Caco-2 (cell line): ENCODE measurements at regions not wholly inside any gene's neighbourhood (a gene's known extent, or its start where the extent isn't known, plus 50 kb on each side); places are given as distances from the start of the nearest gene placed in this dataset.
A peak's percentile ranks its signal among the peaks of the same experiment; 100 is the strongest.
"Not testable (repeated sequence)": the region's sequence is repeated elsewhere in the genome, so short reads cannot be mapped to it uniquely, and the experiment has no call there.

Source experiments
- BruUV-seq: library from RNA; stranded (reverse); fragments of 400-500 nt; replicated peaks from 2 replicates; lab custom pipeline; 2021; lab: Mats Ljungman, UMichigan
- CTCF ChIA-PET: fragments of 300-600 bp; sonication (Branson Sonifier 250); formaldehyde crosslinking; loops from one replicate; lab custom pipeline; 2022; ENCODE audit warnings: antibody characterized with exemption; lab: Charles Lee
- POLR2A ChIA-PET: fragments of 300-600 bp; sonication (Branson Sonifier 250); formaldehyde crosslinking; loops from one replicate; lab custom pipeline; 2022; ENCODE audit warnings: antibody characterized with exemption; lab: Charles Lee
- DNase-seq, 2 experiments: peaks; one replicate each; pipeline versions ENCODE4 v3.0.0 to v3.0.0-alpha.2; 2020 to 2022
- H3K27me3 ChIP-seq: replicated peaks from 2 replicates; pipeline ENCODE4 v1.6.0; 2011; ENCODE audit warnings: low read length; ENCODE audit not compliant: control insufficient read depth, insufficient read depth
- H3K36me3 ChIP-seq: 2 replicates; pipeline ENCODE4 v1.5.1; 2011; ENCODE audit warnings: low read length; ENCODE audit not compliant: control insufficient read depth, insufficient read depth
- H3K4me1 ChIP-seq: fragments of 250-450 bp; sonication (Bioruptor Pico); 2 replicates; pipeline ENCODE4 v1.5.1; 2020; ENCODE audit warnings: mild to moderate bottlenecking
- H3K4me3 ChIP-seq: 2 replicates; pipeline ENCODE4 v1.5.1; 2011; ENCODE audit warnings: low read depth, mild to moderate bottlenecking, control low read depth, low read length
- H3K9me3 ChIP-seq: fragments of 250-450 bp; sonication (Bioruptor Pico); 2 replicates; pipeline ENCODE4 v1.5.1; 2020; ENCODE audit warnings: mild to moderate bottlenecking, moderate library complexity
- H3K27ac Mint-ChIP-seq: one replicate; pipeline ENCODE4 v1.8.0; 2022; ENCODE audit warnings: mixed read lengths; ENCODE audit not compliant: unreplicated experiment
- H3K27me3 Mint-ChIP-seq: one replicate; pipeline ENCODE4 v1.8.0; 2022; ENCODE audit warnings: mixed read lengths; ENCODE audit not compliant: insufficient read depth, unreplicated experiment
- H3K36me3 Mint-ChIP-seq: one replicate; pipeline ENCODE4 v1.8.0; 2022; ENCODE audit warnings: mild to moderate bottlenecking, mixed read lengths; ENCODE audit not compliant: insufficient read depth, unreplicated experiment
- H3K4me1 Mint-ChIP-seq: one replicate; pipeline ENCODE4 v1.8.0; 2022; ENCODE audit warnings: low read depth, mixed read lengths; ENCODE audit not compliant: unreplicated experiment
- H3K4me3 Mint-ChIP-seq: one replicate; pipeline ENCODE4 v1.8.0; 2022; ENCODE audit warnings: mild to moderate bottlenecking, moderate library complexity, mixed read lengths; ENCODE audit not compliant: unreplicated experiment
- H3K9me3 Mint-ChIP-seq: one replicate; pipeline ENCODE4 v1.8.0; 2022; ENCODE audit warnings: mixed read lengths; ENCODE audit not compliant: unreplicated experiment
- intact Hi-C: fragments of 100-400 bp; cut with micrococcal nuclease; formaldehyde crosslinking; loops from one replicate; pipeline ENCODE4 v1.10.0; 2022; ENCODE audit not compliant: unreplicated experiment
- TF ChIP-seq, protein P1 (sequence below), 2 experiments: fragments of 200-600 bp in 1 of 2; IDR thresholded peaks; 1 replicate in 1 of 2; 2 replicates in 1 of 2; pipeline versions ENCODE4 v1.5.1 to v1.8.0; 2011 to 2022; ENCODE audit warnings: antibody characterized with exemption in 1 of 2, control low read depth in 1 of 2, inconsistent platforms in 1 of 2, low read depth in 1 of 2, low read length in 1 of 2, mild to moderate bottlenecking in 1 of 2, moderate library complexity in 1 of 2; ENCODE audit not compliant: insufficient read depth in 1 of 2, severe bottlenecking in 1 of 2, unreplicated experiment in 1 of 2

- intact Hi-C loops = no loop called here
- Histone ChIP-seq H3K27me3 (no peaks in the 10 kb centered on the region; the same call in 1 of the 2 replicates), H3K9me3 (no peaks in the 10 kb centered on the region), H3K36me3 (no peaks in the 10 kb centered on the region), H3K4me1 (no peaks in the 10 kb centered on the region), H3K4me3 (no peak overlapping the region)
- ChIA-PET POLR2A (no interaction called here), CTCF (no interaction called here)
- Mint-ChIP-seq H3K4me3 (no peak overlapping the region), H3K36me3 (no peaks in the 10 kb centered on the region), H3K9me3 (no peaks in the 10 kb centered on the region), H3K27me3 (no peaks in the 10 kb centered on the region), H3K27ac (no peak overlapping the region), H3K4me1 (no peaks in the 10 kb centered on the region)
- TF ChIP-seq, protein P1, sequence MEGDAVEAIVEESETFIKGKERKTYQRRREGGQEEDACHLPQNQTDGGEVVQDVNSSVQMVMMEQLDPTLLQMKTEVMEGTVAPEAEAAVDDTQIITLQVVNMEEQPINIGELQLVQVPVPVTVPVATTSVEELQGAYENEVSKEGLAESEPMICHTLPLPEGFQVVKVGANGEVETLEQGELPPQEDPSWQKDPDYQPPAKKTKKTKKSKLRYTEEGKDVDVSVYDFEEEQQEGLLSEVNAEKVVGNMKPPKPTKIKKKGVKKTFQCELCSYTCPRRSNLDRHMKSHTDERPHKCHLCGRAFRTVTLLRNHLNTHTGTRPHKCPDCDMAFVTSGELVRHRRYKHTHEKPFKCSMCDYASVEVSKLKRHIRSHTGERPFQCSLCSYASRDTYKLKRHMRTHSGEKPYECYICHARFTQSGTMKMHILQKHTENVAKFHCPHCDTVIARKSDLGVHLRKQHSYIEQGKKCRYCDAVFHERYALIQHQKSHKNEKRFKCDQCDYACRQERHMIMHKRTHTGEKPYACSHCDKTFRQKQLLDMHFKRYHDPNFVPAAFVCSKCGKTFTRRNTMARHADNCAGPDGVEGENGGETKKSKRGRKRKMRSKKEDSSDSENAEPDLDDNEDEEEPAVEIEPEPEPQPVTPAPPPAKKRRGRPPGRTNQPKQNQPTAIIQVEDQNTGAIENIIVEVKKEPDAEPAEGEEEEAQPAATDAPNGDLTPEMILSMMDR (IDR thresholded peaks at IDR 0.05; ENCODE audit: insufficient read depth in 1 of 2, low read depth in 1 of 2, low read length in 1 of 2, severe bottlenecking in 1 of 2, unreplicated experiment in 1 of 2) = no peak
- no TSS peak for BruUV-seq
- DNase-seq = no peak
Measured at GRCh38 chr13:96934889-96935489, 59.3 kb downstream of the OXGR1 start.

DNA sequence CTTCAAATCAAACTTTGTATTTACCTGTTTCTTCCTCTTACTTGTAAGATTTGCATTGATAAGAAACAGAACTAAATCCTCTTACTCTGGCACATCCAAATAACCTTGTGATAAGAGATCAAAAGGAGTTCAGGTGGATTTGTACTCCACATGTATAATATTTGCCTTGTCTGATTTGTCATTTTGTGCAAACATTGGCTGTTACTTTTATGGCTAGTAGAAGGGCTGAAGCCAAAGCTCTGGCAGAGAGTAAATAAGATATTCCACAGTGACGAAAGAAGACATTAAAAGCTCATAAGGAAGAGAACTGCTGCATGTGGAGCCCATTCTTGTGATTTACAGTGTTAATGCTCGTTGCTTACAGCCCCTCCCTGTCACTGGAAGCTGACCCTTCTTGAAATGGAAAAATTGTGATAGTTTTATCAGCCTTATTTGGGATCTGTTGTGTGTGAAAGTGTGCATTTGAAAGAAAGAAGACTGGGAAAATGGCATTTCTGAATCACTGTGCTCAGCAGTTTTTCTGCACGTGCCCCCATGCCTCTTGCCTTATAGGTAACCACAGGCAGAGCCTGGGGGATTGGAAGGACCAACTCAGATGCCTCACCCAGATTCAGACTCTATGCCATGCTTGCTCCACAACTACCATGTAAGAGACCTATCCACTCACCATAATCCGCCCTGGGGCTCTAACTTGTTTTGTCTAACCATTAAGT, 68.2 kb downstream of the OXGR1 start:
- DNase-seq = peak; percentile 40 to 74
- H3K9me3 ChIP-seq = peaks cover 20% of the 10 kb centered on the region; the same call in 1 of the 2 replicates
- peaks cover 9% of the 10 kb centered on the region for H3K27me3 Mint-ChIP-seq
- H3K4me1 ChIP-seq = peaks cover 20% of the 10 kb centered on the region
- no peak overlapping the region for H3K27ac Mint-ChIP-seq
- H3K36me3 ChIP-seq = no peaks in the 10 kb centered on the region
- H3K4me1 Mint-ChIP-seq = peaks cover 12% of the 10 kb centered on the region
- H3K36me3 Mint-ChIP-seq = no peaks in the 10 kb centered on the region
- ChIA-PET POLR2A (interaction anchor here (1.0 kb wide), 1 partner anchor 873 kb away, joined by 4 read pairs; the partner anchor contains the start of gene UGGT2), CTCF (interaction anchor here (0.8 kb wide), 1 partner anchor 32 kb away, joined by 3 read pairs; no protein-coding TSS in a partner anchor)
- peaks cover 40% of the 10 kb centered on the region for H3K9me3 Mint-ChIP-seq
- no peaks in the 10 kb centered on the region for H3K27me3 ChIP-seq
- intact Hi-C loops = loop anchor here (1.0 to 10.0 kb wide), 5 partner anchors 18 to 329 kb away; no protein-coding TSS in a partner anchor
- no peak overlapping the region for H3K4me3 ChIP-seq
- TF ChIP-seq, protein P1 (IDR thresholded peaks at IDR 0.05; ENCODE audit: insufficient read depth in 1 of 2, low read depth in 1 of 2, low read length in 1 of 2, severe bottlenecking in 1 of 2, unreplicated experiment in 1 of 2) = no peak
- no peak overlapping the region for H3K4me3 Mint-ChIP-seq
- no TSS peak for BruUV-seq

GRCh38 chr13:96925477-96925876, 68.8 kb downstream of the OXGR1 start:
- Mint-ChIP-seq H3K27ac (no peak overlapping the region), H3K36me3 (no peaks in the 10 kb centered on the region), H3K4me3 (no peak overlapping the region), H3K4me1 (peaks cover 12% of the 10 kb centered on the region), H3K9me3 (peaks cover 46% of the 10 kb centered on the region), H3K27me3 (peaks cover 9% of the 10 kb centered on the region)
- H3K36me3 ChIP-seq = no peaks in the 10 kb centered on the region
- intact Hi-C loops = loop anchor here (10.0 kb wide), 1 partner anchor 329 kb away; no protein-coding TSS in a partner anchor
- DNase-seq = peak in 1 of 2 experiments; percentile 28
- H3K4me1 ChIP-seq = peaks cover 20% of the 10 kb centered on the region
- peaks cover 20% of the 10 kb centered on the region; the same call in 1 of the 2 replicates for H3K9me3 ChIP-seq
- no peaks in the 10 kb centered on the region for H3K27me3 ChIP-seq
- POLR2A ChIA-PET = interaction anchor here (1.0 kb wide), 1 partner anchor 872 kb away, joined by 4 read pairs; the partner anchor contains the start of gene UGGT2
- no peak overlapping the region for H3K4me3 ChIP-seq
- CTCF ChIA-PET = interaction anchor here (0.8 kb wide), 1 partner anchor 33 kb away, joined by 3 read pairs; no protein-coding TSS in a partner anchor
- BruUV-seq = no TSS peak
- TF ChIP-seq, protein P1 (IDR thresholded peaks at IDR 0.05; ENCODE audit: insufficient read depth in 1 of 2, low read depth in 1 of 2, low read length in 1 of 2, severe bottlenecking in 1 of 2, unreplicated experiment in 1 of 2) = no peak

DNA sequence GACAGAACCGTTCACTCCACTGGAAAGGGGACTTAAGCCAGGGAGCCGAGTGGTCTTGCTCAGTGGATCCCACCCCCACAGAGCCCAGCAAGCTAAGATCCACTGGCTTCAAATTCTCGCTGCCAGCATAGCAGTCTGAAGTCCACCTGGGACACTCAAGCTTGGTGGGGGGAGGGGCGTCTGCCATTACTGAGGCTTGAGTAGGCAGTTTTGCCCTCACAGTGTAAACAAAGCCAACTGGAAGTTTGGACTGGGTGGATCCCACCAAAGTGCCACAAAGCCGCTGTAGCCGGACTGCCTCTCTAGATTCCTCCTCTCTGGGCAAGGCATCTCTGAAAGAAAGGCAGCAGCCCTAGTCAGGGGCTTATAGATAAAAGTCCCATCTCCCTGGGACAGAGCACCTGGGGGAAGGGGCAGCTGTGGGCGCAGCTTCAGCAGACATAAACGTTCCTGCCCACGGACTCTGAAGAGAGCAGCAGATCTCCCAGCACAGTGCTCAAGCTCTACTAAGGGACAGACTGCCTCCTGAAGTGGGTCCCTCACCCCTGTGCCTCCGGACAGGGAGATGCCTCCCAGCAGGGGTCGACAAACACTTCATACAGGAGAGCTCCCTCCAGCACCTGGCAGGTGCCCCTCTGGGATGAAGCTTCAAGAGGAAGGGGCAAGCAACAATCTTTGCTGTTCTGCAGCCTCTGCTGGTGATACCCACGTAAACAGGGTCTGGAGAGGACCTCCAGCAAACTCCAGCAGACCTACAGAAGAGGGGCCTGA, 75.2 kb downstream of the OXGR1 start:
- H3K27me3 ChIP-seq, BruUV-seq, H3K36me3 ChIP-seq, CTCF ChIA-PET, H3K4me1 Mint-ChIP-seq, H3K9me3 ChIP-seq, POLR2A ChIA-PET, H3K36me3 Mint-ChIP-seq, intact Hi-C loops, H3K4me3 ChIP-seq, H3K4me3 Mint-ChIP-seq, H3K27ac Mint-ChIP-seq, H3K4me1 ChIP-seq: not testable (repeated sequence)
- peaks cover 14% of the 10 kb centered on the region for H3K27me3 Mint-ChIP-seq
- H3K9me3 Mint-ChIP-seq = peaks cover 39% of the 10 kb centered on the region
- peak in 1 of 2 experiments; percentile 13 for DNase-seq
